ENCODE measurements at regions not wholly inside any gene's neighbourhood (a gene's known extent, or its start where the extent isn't known, plus 50 kb on each side); places are given as distances from the start of the nearest gene placed in this dataset.

DNA sequence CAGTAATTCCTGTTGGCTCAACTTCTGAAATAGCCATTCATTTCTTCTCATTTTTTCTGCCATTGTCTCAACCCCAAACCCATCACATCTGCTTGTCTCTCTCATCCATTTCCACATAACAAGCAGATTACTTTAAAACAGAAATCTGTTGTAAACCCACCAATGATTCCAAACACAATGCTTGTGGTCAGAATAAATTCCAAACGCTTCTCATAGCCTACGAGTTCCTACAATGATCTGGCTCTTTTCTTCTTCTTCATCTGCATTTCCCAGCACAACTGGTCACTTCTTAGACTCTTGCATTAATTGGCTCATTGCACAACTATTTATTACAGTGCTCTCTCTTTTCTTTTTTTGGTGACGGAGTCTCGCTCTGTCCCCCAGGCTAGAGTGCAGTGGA is 364.1 kb downstream of the GATA3 start:
- DNase-seq (ENCODE audit: low read depth): no peak

DNA sequence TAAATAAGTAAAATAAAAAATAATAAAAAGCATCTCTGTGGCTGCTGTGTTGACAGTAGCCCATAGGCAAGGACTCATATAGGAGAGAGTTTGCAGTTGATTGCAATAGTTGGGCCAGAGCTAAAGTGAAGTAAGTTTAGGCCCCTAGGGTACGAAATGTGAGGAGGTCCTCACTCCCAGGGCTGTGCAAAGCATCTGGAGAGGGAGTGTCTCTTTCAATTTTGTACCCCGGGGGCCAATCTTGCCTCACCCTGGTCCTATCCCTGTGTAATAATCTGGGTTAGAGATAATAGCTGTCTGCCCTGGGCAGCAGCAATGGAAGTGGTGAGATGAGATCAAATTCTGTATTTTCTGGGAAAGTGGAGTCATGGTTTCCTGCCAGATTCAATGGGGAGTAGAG is 365.7 kb downstream of the GATA3 start:
- no peak for DNase-seq (ENCODE audit: low read depth)

DNA sequence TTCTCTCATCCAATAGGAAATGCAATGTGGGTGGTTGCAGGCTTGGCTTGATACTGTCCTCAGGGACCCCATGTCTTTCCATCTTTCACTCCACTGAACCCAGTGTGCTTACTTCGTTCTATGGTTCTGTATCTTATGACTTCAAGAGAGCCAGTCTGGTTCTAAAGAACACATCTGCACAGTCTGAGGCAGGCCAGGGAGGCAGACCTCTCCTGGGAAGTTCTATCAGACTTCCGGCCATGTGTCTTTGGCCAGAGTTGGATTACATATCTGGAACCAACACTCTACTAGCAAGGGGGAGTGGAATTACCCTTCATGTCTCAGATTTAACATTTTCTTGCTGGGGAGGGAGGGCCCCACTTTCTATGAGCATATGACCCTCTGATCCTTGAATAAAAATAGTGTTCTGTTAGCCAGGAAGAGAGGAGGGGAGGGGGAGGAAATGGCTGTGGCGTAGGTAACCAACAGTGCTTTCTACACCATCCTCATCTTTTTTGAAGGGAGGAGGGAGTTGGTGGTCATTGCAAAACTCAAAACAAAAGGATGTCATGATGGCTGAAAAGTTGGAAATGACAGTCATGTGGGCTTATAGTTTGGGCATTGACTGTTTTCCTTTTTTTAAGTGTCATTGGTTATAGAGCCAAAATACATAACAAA is 370.2 kb downstream of the GATA3 start:
- DNase-seq (ENCODE audit: low read depth): no peak

DNA sequence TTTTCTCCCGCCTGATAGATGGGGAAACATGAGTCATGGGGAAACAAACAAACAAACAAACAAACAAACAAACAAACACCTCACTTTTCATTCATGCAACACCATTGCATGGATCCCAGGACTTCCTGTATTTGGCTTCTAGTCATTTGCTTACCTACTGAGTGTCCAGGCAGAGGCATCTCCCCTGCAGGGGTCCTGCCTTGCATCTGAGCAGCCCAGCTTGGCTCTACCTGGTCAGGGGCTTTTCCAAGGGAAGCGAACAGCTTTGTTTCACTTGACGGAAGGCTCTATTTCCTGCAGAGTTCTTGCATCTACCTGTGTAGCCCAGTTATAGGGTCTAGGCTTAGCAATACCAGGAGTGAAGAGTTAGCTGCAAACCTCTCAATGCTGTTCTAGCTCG is 374.2 kb downstream of the GATA3 start:
- DNase-seq (ENCODE audit: low read depth): no peak

DNA sequence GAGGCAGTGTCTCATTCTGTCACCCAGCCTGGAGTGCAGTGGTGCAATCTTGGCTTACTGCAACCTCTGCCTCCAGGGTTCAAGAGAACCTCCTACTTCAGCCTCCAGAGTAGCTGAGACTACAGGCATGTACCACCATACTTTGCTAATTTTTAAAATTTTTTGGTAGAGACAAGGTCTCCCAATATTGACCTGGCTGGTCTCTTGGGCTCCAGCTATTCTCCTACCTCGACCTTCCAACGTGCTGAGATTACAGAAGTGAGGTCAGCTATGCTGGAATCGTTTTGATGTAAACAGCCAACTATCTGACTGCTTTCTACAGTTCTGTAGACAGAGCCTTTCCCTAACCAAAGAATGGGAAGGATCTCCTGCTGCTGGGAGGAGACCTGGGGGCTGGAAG is 375.8 kb downstream of the GATA3 start:
- DNase-seq (ENCODE audit: low read depth): no peak

DNA sequence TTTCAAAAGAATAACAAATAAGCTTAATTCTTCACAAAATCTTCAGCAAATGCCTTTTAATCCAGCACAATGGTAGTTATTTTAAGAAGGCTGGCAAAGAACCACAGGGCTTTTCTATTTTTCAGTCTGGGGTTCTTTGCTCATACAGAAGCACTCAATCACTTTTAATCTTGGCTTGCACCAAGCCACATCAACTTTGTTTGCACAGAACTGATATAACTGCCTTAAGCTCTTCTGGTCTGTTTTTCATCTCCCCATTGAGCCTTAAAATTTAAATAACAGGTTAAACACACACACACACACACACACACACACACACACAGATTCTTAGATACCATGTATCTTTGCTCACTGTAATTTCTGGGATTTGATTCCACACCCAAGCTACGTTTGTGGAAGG is 377.0 kb downstream of the GATA3 start:
- no peak for DNase-seq (ENCODE audit: low read depth)

DNA sequence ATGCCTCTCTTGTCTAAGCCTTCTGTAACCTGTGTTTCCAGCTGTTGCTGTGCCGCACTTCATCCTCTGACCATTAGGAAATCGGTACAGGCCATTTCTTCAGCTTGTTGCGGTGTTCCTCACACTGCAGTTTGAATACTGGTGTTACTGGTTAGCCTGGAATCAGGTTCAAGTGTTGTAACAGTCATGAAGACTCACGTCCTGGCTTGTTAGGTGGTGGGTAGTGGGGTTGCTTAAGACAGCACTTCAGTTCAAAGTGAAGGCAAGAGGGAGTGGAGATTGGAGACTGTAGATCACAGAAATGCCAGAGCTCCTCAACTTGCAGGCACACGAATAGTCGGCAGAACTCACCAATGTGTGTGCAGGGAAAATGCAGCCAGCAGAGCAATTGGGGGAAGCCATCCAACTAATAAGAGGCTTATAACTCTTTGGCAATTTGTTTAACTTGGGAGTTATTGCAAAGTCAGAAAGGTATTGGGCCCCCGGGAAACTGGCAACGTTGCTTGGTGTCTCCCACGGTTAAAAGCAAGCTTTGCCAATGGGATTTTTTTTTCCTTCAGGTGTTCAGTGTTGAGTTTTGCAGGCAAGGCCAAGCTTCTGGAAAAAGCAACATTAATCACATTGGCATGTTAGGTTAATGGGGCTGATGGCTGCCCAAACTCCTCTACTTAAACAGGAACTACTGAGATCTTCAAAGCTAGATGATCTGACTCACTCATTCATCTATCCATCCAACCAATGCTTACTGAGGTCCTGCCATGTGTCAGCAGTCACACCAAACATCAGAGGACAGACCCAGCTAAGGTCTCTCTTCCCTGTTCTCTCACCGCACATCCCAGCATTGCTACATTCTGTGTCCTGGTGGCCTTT is 380.9 kb downstream of the GATA3 start:
- DNase-seq (ENCODE audit: low read depth): no peak

DNA sequence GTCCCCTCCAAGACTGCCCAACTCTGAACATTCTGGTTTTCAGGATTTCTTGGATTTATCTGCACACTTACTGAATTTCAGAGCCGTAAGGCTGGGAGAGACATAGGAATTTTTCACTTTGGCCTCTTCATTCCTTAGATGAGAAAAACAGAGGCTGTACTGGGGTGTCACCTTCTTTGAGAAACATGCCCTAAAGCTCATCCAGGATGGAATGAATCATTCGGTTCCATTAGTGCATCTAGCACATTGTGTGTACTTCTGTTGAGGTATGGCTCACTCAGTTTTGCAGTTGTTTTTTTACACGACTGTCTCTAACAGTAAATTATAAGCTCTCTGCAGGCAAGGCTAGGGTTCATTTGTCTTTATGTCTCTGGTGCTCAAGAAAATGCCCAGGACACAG is 383.4 kb downstream of the GATA3 start:
- no peak for DNase-seq (ENCODE audit: low read depth)

DNA sequence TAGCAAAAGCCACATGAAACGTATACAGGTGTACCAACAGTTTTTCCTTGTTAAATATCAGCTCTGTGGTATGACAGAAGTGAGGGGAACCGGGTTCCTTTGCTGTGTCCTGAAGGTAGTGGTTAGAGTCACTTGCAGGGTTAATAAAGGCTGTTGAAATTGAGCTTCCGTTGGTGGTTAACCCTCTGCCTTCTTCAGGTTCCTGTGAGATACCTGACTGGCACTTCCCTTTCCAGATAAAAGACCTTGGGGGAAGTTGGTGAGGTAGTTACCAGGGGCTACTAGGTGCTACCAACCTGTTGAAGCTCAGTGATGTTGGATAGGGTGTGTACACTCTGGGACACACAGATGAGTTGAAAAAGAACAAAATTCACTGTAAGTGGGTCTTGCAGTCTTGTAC is 384.1 kb downstream of the GATA3 start:
- no peak for DNase-seq (ENCODE audit: low read depth)

DNA sequence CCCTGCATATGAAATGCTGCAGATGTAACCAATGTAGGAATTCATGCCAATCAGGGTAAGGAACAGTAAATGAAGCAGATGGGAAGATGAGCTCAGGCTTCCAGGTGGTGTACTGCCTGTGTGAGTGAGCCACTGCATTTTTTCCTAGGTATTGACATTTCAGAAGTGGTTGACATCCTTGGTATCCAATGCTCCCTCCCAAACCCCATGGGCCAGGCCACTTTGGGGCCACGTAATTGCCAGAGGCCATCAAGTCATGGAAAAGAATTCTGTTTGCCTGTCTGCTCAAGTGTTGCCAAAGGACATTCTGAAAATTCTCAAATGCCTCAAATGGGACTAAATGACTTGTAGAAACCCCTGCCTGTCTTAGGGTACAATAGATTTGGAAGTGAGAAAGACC is 384.6 kb downstream of the GATA3 start:
- DNase-seq (ENCODE audit: low read depth): no peak

DNA sequence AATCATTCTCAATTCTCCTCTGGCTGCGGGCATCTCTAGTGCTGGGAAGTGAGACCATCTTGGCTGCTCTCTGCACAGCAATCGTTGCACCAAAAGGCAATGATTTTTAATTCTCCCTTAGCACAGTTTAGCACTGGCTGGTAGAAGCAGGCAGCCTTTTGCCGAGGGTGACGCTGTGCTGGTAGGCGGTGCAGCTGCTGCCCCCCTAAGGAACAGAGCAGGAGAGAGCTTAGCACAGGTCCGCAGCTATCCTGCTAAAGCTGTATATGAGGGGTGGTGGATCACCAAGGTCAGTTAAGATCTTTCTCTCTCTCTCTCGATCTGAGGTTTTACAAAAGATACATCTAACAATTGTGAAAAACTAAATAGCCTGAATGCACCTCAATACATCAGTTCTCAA is 390.1 kb downstream of the GATA3 start:
- no peak for DNase-seq (ENCODE audit: low read depth)

DNA sequence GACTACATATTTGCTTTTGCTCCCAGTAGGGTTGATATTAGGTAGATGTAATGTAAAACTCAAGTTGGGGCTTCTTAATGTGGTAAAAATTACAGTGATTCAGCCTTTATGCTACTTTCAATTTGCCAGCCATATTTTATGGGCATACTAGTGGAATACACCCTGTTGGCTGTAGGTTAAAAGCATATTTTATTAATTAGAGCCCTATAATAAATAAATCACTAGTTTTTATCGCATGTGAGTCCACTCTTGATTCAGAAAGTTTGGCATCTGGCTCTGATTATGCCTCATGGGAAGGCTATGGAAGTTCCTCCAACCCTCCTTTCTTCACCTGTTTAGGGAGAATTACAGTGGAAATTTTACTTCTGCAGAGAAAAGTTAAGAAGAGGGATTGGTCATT is 390.9 kb downstream of the GATA3 start:
- no peak for DNase-seq (ENCODE audit: low read depth)

DNA sequence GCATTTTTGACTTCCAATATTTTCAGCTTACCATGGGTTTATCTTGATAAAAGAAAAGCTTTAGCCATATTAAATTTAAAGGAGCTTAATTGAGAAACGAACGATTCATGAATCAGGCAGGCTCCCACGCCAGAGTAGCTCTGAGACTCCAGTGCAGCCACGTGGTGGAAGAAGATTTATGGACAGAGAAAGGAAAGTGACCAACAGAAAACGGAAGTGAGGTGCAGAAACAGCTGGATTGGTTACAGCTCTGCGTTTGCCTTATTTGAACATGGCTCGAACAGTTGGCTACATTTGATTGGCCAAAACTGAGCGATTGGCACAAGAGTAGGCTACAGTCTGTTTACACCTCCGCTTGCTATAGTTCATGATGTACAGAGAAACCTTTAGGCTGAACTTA is 395.4 kb downstream of the GATA3 start:
- no peak for DNase-seq (ENCODE audit: low read depth)

DNA sequence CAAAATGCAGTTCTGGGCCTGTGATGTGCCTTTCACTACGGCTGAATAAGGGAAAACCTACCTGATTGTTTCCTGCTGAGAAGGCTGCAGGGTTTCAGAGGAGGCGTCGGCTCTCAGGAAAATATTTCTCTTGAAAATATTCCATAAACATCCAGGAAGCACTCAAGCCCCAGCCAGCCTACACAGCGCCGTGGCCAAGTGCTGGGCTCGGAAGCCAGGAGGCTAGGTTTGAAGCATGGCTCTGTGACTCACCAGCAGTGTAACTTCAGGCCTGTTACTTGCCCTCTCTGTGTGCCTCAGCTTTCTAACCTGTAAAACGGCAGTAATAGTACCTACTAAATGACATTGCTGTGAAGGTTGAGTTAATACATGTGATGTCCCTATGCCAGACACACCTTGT is 399.1 kb downstream of the GATA3 start:
- no peak for DNase-seq (ENCODE audit: low read depth)

DNA sequence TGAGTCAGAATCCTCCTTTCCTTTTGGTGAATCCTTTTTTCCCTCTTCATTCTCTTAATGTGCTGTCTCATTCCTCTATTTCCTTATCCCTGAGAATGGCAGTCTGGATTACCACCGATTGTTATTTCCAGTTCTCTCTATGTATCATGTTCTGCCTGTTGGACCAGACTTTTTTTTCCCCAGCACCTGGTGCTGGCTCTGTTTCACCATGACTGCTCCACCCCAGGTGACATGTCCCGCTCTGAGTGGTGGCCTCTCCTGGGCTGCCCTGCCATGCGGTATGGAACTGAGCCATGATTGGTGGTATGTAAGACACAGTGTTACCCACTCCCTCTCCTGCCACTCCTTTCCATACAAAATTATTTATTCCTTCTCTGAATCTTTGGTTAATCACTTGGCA is 399.9 kb downstream of the GATA3 start:
- no peak for DNase-seq (ENCODE audit: low read depth)

DNA sequence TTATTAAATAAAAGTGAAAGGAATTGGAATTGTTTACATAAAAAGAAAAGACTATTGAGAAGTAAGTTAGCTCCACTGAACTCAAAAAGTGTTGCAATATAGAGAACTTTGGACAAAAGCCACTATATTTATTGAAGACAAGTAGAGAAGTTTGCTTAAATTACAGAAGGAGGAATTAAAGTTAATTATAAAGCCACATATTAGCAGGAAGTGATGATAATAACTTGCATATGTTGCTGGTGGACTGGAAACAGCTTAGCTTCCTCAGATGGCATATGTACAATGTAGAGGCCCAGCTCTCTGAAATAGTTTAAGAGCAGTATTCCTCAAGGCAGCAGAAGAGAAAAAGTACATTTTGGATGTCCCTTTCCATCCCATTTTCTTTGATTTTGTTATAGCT is 400.7 kb downstream of the GATA3 start:
- no peak for DNase-seq (ENCODE audit: low read depth)

DNA sequence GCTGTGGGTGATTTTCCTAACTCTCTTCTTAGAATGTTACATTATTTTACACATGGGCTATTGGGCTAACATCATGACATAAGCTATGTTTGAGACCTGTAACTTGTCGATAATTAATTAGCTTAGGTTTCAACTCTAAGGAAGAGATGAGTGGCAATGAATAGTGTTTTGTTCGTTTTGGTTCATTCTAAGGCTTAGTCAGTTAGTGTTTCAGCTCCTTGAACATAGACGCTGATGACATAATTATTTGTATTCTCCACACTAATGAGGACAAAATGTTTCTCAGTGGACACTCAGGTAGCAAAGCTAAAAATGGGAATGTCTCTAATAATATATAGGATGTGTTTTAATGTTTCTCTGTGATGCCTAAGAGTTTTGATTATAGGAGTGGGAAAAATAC is 401.9 kb downstream of the GATA3 start:
- no peak for DNase-seq (ENCODE audit: low read depth)

DNA sequence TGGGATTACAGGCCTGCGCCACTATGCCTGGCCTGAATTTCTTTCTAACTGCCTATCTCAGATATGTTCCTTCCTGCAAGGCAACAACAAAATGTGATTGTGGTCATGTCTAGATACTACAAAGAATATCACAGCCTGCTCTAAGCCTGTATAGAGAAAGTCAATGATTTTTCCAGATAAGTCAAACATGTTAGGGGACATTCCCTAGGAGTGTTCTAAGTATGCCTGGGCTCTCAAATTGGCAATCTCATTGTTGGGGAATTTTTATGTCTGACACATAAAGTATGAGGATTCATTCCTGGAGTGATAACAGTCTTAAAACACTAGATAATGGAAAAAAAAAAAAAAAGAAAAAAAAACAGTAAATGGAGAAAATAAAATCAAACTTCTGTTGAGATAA is 406.1 kb downstream of the GATA3 start:
- DNase-seq (ENCODE audit: low read depth): no peak

DNA sequence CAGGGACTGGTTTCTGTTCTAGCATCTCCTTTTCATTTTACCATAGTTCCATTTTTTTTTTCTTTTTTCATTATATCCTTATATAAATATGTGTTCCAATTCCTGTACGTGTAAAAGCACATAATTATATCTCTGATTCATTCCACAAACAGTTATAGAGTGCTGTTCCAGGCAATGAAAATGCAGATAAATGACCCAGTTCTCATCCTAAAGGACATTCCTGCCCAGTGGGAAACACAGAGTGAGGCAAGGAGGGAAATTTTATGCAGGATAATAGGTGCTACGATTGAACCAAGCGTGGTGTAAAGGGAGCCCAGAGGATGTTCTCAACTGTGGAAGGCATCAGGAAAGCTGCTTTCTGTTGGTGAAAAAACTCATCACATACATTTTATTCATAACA is 408.1 kb downstream of the GATA3 start:
- DNase-seq (ENCODE audit: low read depth): no peak

DNA sequence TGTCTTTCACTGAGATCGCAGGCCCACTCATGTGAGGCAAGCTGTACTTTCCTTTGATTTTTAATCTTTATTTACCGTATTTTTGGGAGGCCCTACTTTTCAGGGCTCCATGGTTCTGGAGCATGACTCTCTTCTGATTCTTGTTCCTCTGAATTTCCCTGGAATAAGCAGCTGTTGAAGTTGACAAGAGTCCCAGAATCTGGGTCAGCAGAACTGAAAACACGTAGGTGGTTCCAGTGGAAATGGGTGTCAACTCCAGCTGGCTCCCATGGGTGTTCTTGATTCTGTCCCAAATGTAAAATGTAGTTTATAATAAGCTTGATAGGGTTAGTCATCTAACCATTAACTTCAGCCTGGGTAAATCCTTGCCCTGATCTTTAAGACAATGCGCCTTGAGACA is 409.4 kb downstream of the GATA3 start:
- no peak for DNase-seq (ENCODE audit: low read depth)

DNA sequence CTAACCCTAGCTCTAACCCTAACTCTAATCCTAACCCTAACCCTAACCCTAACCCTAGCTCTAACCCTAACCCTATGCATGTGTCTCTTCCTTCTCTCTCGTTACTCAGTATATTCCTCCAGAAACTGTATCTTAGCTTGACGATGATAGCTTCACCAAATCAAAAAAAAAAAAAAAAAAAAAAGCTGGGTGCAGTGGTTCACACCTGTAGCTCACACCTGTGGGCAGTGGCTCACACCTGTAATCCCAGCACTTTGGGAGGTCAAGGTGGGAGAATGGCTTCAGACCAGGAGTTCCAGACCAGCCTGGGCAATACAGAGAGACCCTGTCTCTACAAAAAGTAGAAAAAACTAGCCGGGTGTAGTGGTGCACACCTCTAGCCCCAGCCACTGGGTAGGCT is 414.0 kb downstream of the GATA3 start:
- no peak for DNase-seq (ENCODE audit: low read depth)

DNA sequence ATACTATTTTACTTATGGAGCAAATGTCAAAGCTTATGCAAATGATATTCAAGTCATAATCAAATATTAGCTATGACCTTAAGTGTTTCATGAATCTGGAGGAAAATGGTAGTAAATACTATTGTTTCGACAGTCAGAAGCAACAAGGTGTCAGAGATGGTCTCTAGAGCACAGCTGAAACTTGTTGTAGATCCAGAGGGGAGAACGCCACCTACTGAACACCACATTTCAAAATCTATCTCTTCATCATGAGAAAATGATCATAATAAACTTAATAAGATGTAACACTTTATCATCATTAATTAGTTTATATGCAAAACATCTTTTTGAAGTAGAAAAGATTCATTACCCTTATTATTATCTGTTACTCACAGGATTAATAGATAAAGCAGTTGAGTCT is 418.7 kb downstream of the GATA3 start:
- DNase-seq (ENCODE audit: low read depth): no peak

DNA sequence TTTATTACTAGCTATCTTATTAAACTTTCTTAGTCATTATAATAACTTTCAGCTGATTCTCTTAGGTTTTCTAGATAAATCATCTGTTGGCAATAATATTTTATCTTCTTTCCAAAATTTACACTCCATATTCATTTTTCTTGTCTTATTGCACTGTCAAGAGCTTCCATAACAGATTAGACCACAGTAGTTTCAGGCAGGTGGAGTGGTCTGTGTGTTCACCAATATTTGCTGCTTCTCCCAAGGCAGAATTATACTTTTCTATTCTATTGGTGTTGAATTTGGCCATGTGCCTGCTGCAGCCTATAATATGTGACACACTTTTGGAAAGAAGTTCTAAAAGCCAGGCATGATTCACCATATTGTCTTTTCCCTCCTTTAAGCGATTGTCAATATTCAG is 422.8 kb downstream of the GATA3 start:
- DNase-seq (ENCODE audit: low read depth): no peak
